GM23338 (cell line): ENCODE measurements at regions not wholly inside any gene's neighbourhood (a gene's known extent, or its start where the extent isn't known, plus 50 kb on each side); places are given as distances from the start of the nearest gene placed in this dataset.
A peak's percentile ranks its signal among the peaks of the same experiment; 100 is the strongest.

Experiments
- ATAC-seq: fragments of 200-7000 bp; cut with Tn5 transposase; 3 replicates; pipeline ENCODE4 v1.9.1; 2020
- DNase-seq: peaks from one replicate; pipeline ENCODE4 v3.0.0-alpha.2; 2015; ENCODE audit warnings: low spot score
- H2AFZ ChIP-seq: fragments of 200-600 bp; sonication (generic); 2 replicates; pipeline ENCODE4 v1.8.0; 2016; ENCODE audit warnings: antibody characterized with exemption, mild to moderate bottlenecking, moderate library complexity
- H3F3A ChIP-seq: fragments of 200-600 bp; sonication (generic); replicated peaks from 2 replicates; pipeline ENCODE4 v1.8.0; 2017; ENCODE audit warnings: antibody characterized with exemption, mixed run types, low read depth
- H3K27ac ChIP-seq: fragments of 200-600 bp; sonication (generic); 2 replicates; pipeline ENCODE4 v1.6.1; 2016; ENCODE audit warnings: low read depth
- H3K27me3 ChIP-seq: fragments of 200-600 bp; sonication (generic); 2 replicates; pipeline ENCODE4 v1.8.0; 2016; ENCODE audit warnings: mild to moderate bottlenecking, mixed run types, moderate library complexity; ENCODE audit not compliant: insufficient read depth
- H3K36me3 ChIP-seq: fragments of 200-600 bp; sonication (generic); 2 replicates; pipeline ENCODE4 v1.8.0; 2016; ENCODE audit warnings: mild to moderate bottlenecking; ENCODE audit not compliant: insufficient read depth
- H3K4me1 ChIP-seq: fragments of 200-600 bp; sonication (generic); 2 replicates; pipeline ENCODE4 v1.8.0; 2016; ENCODE audit warnings: mild to moderate bottlenecking, moderate library complexity; ENCODE audit not compliant: insufficient read depth
- H3K4me2 ChIP-seq: fragments of 200-600 bp; sonication (generic); 2 replicates; pipeline ENCODE4 v1.7.1; 2017; ENCODE audit warnings: mixed run types
- H3K4me3 ChIP-seq: fragments of 200-600 bp; sonication (generic); 2 replicates; pipeline ENCODE4 v1.6.1; 2016; ENCODE audit warnings: mixed run types
- H3K79me2 ChIP-seq: fragments of 200-600 bp; sonication (generic); replicated peaks from 2 replicates; pipeline ENCODE4 v1.8.0; 2017; ENCODE audit warnings: mild to moderate bottlenecking; ENCODE audit not compliant: insufficient read depth
- H3K9me2 ChIP-seq: fragments of 200-600 bp; sonication (generic); 2 replicates; pipeline ENCODE4 v1.8.0; 2017; ENCODE audit not compliant: insufficient read depth
- H4K20me1 ChIP-seq: fragments of 200-600 bp; sonication (generic); replicated peaks from 2 replicates; pipeline ENCODE4 v1.8.0; 2017; ENCODE audit warnings: mild to moderate bottlenecking; ENCODE audit not compliant: insufficient read depth
- H3K27ac Mint-ChIP-seq: 2 replicates; pipeline ENCODE4 v1.8.0; 2020; ENCODE audit warnings: inconsistent platforms, mild to moderate bottlenecking, moderate library complexity, mixed read lengths
- H3K27me3 Mint-ChIP-seq: 3 replicates; pipeline ENCODE4 v1.8.0; 2022; ENCODE audit warnings: low read depth, mild to moderate bottlenecking, moderate library complexity, mixed read lengths, inconsistent platforms; ENCODE audit not compliant: insufficient read depth, poor library complexity
- H3K36me3 Mint-ChIP-seq: 3 replicates; pipeline ENCODE4 v1.8.0; 2021; ENCODE audit warnings: low read depth, mild to moderate bottlenecking, inconsistent platforms, moderate library complexity, mixed read lengths
- H3K4me1 Mint-ChIP-seq: 3 replicates; pipeline ENCODE4 v1.8.0; 2020; ENCODE audit warnings: mild to moderate bottlenecking, inconsistent platforms, mixed read lengths
- H3K4me3 Mint-ChIP-seq: 3 replicates; pipeline ENCODE4 v1.8.0; 2021; ENCODE audit warnings: moderate library complexity, mild to moderate bottlenecking, inconsistent platforms, mixed read lengths
- H3K9me3 Mint-ChIP-seq: 3 replicates; pipeline ENCODE4 v1.8.0; 2020; ENCODE audit warnings: moderate library complexity, mild to moderate bottlenecking, inconsistent platforms, mixed read lengths
- JUNB ChIP-seq: IDR thresholded peaks from one replicate; pipeline ENCODE4 v1.6.1; 2016; ENCODE audit warnings: antibody characterized with exemption; ENCODE audit not compliant: unreplicated experiment
- NANOG ChIP-seq: IDR thresholded peaks from 2 replicates; pipeline ENCODE4 v1.6.1; 2016; ENCODE audit warnings: antibody characterized with exemption, borderline replicate concordance
- POLR2AphosphoS5 ChIP-seq: IDR thresholded peaks from 2 replicates; pipeline ENCODE4 v1.6.1; 2016; ENCODE audit warnings: antibody characterized with exemption, low read depth
- REST ChIP-seq: IDR thresholded peaks from one replicate; pipeline ENCODE4 v1.6.1; 2018; ENCODE audit warnings: antibody characterized with exemption; ENCODE audit not compliant: unreplicated experiment
- STAT1 ChIP-seq: IDR thresholded peaks from one replicate; pipeline ENCODE4 v1.6.1; 2016; ENCODE audit warnings: antibody characterized with exemption; ENCODE audit not compliant: unreplicated experiment
- ZNF114 ChIP-seq: fragments of 250-450 bp; sonication (Bioruptor Pico); IDR thresholded peaks from 2 replicates; pipeline ENCODE4 v1.5.0; 2020; ENCODE audit warnings: mild to moderate bottlenecking, moderate library complexity
- ZNF331 ChIP-seq: fragments of 250-450 bp; sonication (Bioruptor Pico); IDR thresholded peaks from 2 replicates; pipeline ENCODE4 v1.5.0; 2020; ENCODE audit warnings: low read depth, mild to moderate bottlenecking, moderate library complexity

- H3K9me2 ChIP-seq = peaks cover 5% of the 10 kb centered on the region
- H3K27me3 ChIP-seq = no peaks in the 10 kb centered on the region
- no peak overlapping the region for H3K27ac ChIP-seq
- Mint-ChIP-seq H3K27ac (no peak overlapping the region), H3K36me3 (no peaks in the 10 kb centered on the region), H3K4me3 (no peak overlapping the region), H3K4me1 (peaks cover 10% of the 10 kb centered on the region), H3K9me3 (no peaks in the 10 kb centered on the region; the same call in 2 of the 3 replicates), H3K27me3 (no peaks in the 10 kb centered on the region)
- no peak overlapping the region for H3K4me3 ChIP-seq
- ATAC-seq (no peak), DNase-seq (no peak)
- no peaks in the 10 kb centered on the region for H3K79me2 ChIP-seq
- no peaks in the 10 kb centered on the region for H4K20me1 ChIP-seq
- no peak overlapping the region for H3K4me2 ChIP-seq
- H3K4me1 ChIP-seq = peaks cover 4% of the 10 kb centered on the region; the same call in 1 of the 2 replicates
- no peak overlapping the region for H2AFZ ChIP-seq
- TF ChIP-seq ZNF331 (peak; percentile 59), POLR2AphosphoS5 (no peak)
- no peaks in the 10 kb centered on the region for H3F3A ChIP-seq
- H3K36me3 ChIP-seq = no peaks in the 10 kb centered on the region; the same call in 1 of the 2 replicates
These were observed 78.2 kb upstream of the STEAP1B start for GRCh38 chr7:22578007-22578733.

- H3F3A ChIP-seq = no peaks in the 10 kb centered on the region
- Mint-ChIP-seq H3K4me1 (peaks cover 4% of the 10 kb centered on the region; the same call in 2 of the 3 replicates), H3K4me3 (no peak overlapping the region), H3K27ac (no peak overlapping the region), H3K27me3 (no peaks in the 10 kb centered on the region), H3K9me3 (no peaks in the 10 kb centered on the region; the same call in 2 of the 3 replicates), H3K36me3 (no peaks in the 10 kb centered on the region)
- no peak for DNase-seq
- no peaks in the 10 kb centered on the region for H4K20me1 ChIP-seq
- H3K79me2 ChIP-seq = no peaks in the 10 kb centered on the region
- no peaks in the 10 kb centered on the region; the same call in 1 of the 2 replicates for H3K36me3 ChIP-seq
- H3K4me2 ChIP-seq = no peak overlapping the region
- H2AFZ ChIP-seq = no peak overlapping the region
- peaks cover 5% of the 10 kb centered on the region for H3K9me2 ChIP-seq
- no peak overlapping the region for H3K4me3 ChIP-seq
- TF ChIP-seq REST (no peak), NANOG (no peak), STAT1 (no peak), JUNB (no peak), ZNF331 (no peak), ZNF114 (no peak)
- no peak overlapping the region for H3K27ac ChIP-seq
- no peak for ATAC-seq
- peaks cover 3% of the 10 kb centered on the region; the same call in 1 of the 2 replicates for H3K4me1 ChIP-seq
- H3K27me3 ChIP-seq = no peaks in the 10 kb centered on the region
These were observed 77.5 kb upstream of the STEAP1B start for GRCh38 chr7:22577470-22578001.
